Neural cell (in vitro differentiated cells): ENCODE measurements at regions not wholly inside any gene's neighbourhood (a gene's known extent, or its start where the extent isn't known, plus 50 kb on each side); places are given as distances from the start of the nearest gene placed in this dataset.
A peak's percentile ranks its signal among the peaks of the same experiment; 100 is the strongest.

Experiments used
- CTCF ChIP-seq: fragments of 450-650 bp; IDR thresholded peaks from 2 replicates; pipeline ENCODE4 v1.5.1; 2014; ENCODE audit warnings: antibody characterized with exemption, mild to moderate bottlenecking, moderate library complexity; ENCODE audit not compliant: poor library complexity, severe bottlenecking
- EP300 ChIP-seq: fragments of 450-650 bp; conservative IDR thresholded peaks from 2 replicates; pipeline ENCODE4 v1.6.1; 2014; ENCODE audit warnings: antibody characterized with exemption, mild to moderate bottlenecking, moderate library complexity; ENCODE audit not compliant: poor library complexity, severe bottlenecking
- MXI1 ChIP-seq: fragments of 450-650 bp; conservative IDR thresholded peaks from 2 replicates; pipeline ENCODE4 v1.6.1; 2014; ENCODE audit warnings: antibody characterized with exemption, mild to moderate bottlenecking; ENCODE audit not compliant: poor library complexity, severe bottlenecking

DNA sequence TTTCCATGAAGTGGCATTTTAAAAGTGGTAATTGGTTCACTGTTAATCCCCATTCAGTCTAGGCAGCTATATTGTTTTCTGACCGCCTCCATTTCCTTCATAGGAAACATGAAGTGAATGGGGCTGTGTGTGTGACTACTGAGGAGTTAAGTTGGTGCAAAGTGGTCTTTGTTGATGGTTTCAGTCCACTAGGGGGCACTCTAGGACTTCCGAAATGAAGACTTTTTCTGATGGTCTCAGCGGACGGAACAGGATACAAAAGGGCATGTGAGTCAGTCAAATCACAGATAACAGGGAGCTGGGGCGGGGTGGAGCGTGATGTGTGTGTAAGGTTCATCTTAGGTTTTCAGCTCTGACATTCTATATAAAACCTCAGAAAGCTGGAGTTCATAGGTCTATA is 240.1 kb upstream of the OR4E1 start:
- TF ChIP-seq CTCF (peak; percentile 44), MXI1 (no peak), EP300 (no peak)
